NCI-H2107 treated with DMSO at 0.1 percent for 48 hours (cell line): ENCODE measurements at regions not wholly inside any gene's neighbourhood (a gene's known extent, or its start where the extent isn't known, plus 50 kb on each side); places are given as distances from the start of the nearest gene placed in this dataset.
"Not testable (repeated sequence)": the region's sequence is repeated elsewhere in the genome, so short reads cannot be mapped to it uniquely, and the experiment has no call there.

Experiments
- DNase-seq: peaks from one replicate; lab custom pipeline; 2025; ENCODE audit not compliant: unreplicated experiment; lab: John Stamatoyannopoulos, UW

- DNase-seq: not testable (repeated sequence)
These were observed 150.9 kb upstream of the TEX13D start for GRCh38 chrX:124181515-124181914.

- no peak for DNase-seq
These were observed 142.0 kb upstream of the TEX13D start for GRCh38 chrX:124190440-124190839.

GRCh38 chrX:124194199-124194598 lies 138.3 kb upstream of the TEX13D start:
- DNase-seq: no peak

- no peak for DNase-seq
These were observed 137.6 kb upstream of the TEX13D start for GRCh38 chrX:124194901-124195300.

DNA sequence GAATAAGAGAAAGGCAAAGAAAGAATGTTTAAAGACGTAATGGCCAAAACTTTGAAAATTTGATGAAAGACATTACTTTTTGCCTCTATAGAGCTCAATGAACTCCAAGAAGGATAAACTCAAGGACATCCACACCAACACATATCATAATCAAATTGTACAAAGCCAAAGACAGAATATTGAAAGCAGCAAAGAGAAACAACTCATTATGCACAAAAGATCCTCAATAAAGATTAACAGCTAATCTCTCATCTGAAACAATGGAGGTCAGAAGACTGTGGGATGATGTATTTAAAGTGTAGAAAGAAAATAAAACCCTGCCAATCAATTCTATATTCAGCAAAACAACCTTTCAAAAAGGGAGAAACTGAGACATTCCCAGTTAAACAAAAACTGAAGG lies 129.1 kb upstream of the TEX13D start:
- no peak for DNase-seq

GRCh38 chrX:124208660-124209059 lies 123.8 kb upstream of the TEX13D start:
- DNase-seq: no peak

GRCh38 chrX:124209792-124210576 lies 122.5 kb upstream of the TEX13D start:
- no peak for DNase-seq

DNA sequence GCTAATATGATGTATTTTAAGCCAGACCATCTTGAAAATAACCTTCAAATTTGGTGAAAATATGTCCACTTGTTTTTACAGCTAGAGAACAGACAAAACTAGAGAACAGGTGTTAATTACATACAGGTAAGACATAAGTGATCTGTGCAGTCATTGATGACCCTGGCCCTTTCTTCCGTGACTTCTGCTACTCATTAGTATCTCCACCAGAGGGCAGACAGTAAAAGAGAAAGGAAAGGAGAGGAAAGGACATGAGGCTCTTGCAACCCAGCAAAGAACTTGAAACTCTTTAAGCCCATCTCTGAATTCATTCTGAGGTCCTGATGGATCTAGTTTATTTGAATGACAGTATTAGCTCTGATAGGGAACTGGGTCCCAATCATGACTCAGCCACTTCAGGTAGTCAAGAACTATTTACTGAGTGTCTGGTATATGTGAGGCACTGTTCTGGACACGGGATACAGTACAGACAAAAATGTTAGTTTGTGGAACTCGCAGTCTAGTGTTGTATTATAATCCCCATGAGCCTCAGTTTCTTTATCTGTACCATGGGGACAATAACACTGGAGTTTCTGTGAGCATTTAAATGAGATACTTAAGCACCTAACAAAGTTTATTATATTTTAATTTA lies 121.0 kb upstream of the TEX13D start:
- DNase-seq: peak; percentile 59

- DNase-seq: no peak
These were observed 119.8 kb upstream of the TEX13D start for GRCh38 chrX:124212622-124213021.

DNA sequence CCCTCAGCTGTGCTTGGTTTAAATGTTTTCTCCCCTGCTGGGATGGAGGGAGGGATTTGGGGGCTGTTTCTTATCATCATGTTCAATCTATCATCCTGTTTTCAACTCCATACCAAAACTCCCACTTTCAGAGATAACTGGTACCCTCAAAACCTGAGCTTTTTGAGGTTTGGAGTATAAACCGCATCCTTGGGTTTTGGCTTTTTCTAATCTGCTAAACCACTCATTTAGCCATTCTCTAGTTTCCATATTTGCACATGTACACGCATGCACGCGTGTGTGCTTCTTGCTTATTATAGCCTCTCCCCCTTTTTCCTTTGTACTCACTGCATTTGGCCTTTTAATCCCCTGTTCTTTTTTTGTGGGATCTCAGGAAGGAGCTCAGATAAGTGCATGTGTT lies 116.7 kb upstream of the TEX13D start:
- no peak for DNase-seq

GRCh38 chrX:124216396-124217115 lies 115.9 kb upstream of the TEX13D start:
- no peak for DNase-seq

- peak; percentile 78 for DNase-seq
These were observed 114.9 kb upstream of the TEX13D start for GRCh38 chrX:124217304-124218251.

DNA sequence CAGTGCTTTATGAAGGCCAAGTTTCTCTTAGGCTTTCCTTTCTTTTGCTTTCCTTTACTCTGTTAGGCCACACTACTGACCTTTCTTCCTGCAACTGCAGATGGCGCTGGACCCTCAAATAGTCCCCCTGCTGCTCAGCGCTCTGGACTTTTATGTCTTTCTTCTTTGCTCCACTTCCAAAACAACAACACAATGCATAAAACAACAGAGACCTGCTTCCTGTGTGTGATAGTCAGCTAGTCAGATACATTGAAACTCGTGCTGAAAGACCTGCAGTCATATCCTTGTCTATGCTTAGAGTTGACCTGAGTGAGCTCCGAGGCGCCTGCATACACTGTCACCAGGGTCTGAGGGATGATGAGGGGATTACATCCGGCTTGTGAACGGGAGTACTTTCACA lies 108.9 kb upstream of the TEX13D start:
- DNase-seq: no peak

- DNase-seq: no peak
These were observed 107.9 kb upstream of the TEX13D start for GRCh38 chrX:124224528-124224927.

DNA sequence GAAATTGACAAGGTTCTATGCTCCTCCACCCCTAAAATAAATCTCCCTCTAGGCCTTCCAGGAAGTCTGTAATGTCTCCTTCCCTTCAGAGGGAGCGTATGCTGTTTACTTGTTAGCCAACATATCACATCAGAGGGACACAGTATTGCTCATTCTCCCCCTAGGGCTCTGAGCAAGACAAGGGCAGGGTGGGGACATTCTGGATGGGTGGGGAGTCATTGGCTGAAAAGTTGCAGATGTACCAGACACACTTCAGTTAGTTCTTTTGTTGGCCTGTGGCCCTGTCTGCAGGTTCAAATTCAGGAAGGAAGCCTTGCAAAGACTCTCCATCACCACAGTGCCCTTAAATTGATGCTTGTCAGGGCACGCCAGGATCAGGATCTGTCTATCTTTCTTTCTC lies 106.3 kb upstream of the TEX13D start:
- DNase-seq: no peak

DNA sequence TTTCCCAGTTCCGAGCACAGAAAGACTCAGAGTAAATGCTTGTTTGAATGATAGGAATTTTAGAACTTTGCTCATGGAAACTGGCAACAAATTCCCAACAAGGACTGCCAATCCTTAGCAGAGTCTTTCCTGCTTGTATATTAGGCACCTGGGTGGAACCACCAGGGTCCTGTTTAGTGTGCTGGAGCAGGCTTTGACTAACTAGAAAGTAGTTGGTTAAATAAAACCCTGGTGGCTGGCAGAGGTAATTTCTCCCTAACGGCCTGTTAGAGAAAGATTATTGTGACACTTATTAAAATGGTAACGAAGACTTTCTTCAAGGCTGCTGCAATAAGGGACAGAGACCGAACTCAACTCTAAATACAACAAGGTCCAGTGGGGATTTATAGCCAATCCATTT lies 103.6 kb upstream of the TEX13D start:
- DNase-seq: no peak

- no peak for DNase-seq
These were observed 103.1 kb upstream of the TEX13D start for GRCh38 chrX:124229374-124229773.

DNA sequence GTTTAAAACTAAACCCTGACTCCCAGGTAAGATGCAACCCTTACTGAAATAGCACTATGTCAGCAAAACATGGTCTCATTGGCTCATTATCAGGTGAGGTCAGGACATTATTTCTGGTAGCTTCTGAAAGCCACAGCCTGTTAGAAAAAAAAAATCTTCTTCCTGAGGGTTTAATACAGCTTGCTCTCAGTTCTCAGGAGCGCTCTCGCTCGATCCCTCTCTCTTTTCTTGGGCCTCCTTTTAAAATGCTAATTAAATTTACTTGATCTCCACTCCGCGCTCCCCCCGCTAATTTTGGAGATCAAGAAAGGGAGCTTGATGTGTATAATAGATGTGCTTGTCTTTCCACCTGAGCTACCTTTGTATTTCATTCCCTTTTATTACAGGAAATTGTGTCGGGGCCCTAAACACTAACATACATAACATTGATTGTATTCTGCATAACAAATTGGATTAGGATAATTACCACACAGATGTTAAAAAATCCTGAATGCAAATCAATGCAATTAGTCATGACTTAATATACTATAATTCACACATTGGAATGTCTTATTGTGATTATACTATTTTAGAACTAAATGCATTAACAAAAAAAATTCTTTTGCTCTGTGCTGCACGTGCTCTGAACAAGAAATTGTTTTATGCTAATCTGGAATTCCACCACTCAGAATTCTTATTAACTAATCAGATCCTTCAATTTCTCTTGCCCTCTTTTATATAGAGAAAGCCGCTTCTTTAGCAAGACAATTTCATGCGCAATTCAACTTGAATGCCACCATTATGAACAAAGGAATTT lies 101.6 kb upstream of the TEX13D start:
- no peak for DNase-seq

GRCh38 chrX:124231451-124231759 lies 101.1 kb upstream of the TEX13D start:
- DNase-seq: no peak

DNA sequence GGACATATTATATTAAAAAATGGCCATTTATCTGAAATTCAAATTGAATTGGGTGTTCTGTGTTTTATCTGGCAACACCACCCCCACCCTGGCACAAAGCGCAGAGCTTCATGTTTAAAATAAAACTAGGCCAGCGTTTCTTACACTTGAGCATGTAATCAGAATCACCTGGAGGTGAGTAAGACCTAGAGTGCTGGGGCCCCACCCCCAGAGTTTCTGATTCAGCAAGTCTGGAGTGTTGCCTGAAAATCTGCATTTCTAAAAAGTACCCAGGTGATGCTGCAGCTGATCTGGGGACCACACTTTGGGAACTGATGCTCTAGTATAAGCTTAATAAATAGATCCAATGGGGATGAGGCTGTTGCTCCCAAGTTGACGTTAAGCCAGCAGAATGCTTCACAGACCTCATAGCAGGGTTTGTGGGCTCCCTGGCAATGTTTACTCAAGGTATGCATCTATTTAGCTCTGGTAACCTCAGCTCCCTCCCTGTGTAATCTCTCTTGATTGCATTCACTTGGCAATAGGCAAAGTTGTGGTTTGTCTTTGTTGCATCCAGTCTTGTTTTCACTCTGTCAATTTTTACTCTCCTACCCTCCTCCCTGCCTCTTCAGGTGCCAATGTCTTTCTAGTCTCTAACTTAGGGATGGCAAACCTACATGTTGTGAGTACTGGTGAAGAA lies 99.8 kb upstream of the TEX13D start:
- peak; percentile 36 for DNase-seq
